GM19023 (cell line): ENCODE measurements at regions not wholly inside any gene's neighbourhood (a gene's known extent, or its start where the extent isn't known, plus 50 kb on each side); places are given as distances from the start of the nearest gene placed in this dataset.

Experiments used
- ATAC-seq: cut with Tn5 transposase; IDR thresholded peaks from one replicate; pipeline ENCODE4 v1.9.1; 2021; ENCODE audit warnings: mild to moderate bottlenecking, moderate library complexity; ENCODE audit not compliant: unreplicated experiment

GRCh38 chr14:29446971-29447370 lies 480.7 kb downstream of the PRKD1 start:
- no peak for ATAC-seq

- ATAC-seq, result no peak
Measured at GRCh38 chr14:29451941-29452340, 475.7 kb downstream of the PRKD1 start.

GRCh38 chr14:29453045-29453444 lies 474.6 kb downstream of the PRKD1 start:
- no peak for ATAC-seq

- ATAC-seq, result no peak
Measured at GRCh38 chr14:29454026-29454693, 473.5 kb downstream of the PRKD1 start.

- ATAC-seq, result no peak
Measured at GRCh38 chr14:29458547-29458946, 469.1 kb downstream of the PRKD1 start.

- no peak for ATAC-seq
Measured at GRCh38 chr14:29459531-29459930, 468.1 kb downstream of the PRKD1 start.

- ATAC-seq, result no peak
Measured at GRCh38 chr14:29459969-29460560, 467.6 kb downstream of the PRKD1 start.

GRCh38 chr14:29461101-29461500 lies 466.5 kb downstream of the PRKD1 start:
- ATAC-seq, result no peak

- no peak for ATAC-seq
Measured at GRCh38 chr14:29461506-29461905, 466.1 kb downstream of the PRKD1 start.

- no peak for ATAC-seq
Measured at GRCh38 chr14:29462321-29462720, 465.3 kb downstream of the PRKD1 start.

- no peak for ATAC-seq
Measured at GRCh38 chr14:29462772-29463171, 464.9 kb downstream of the PRKD1 start.

- ATAC-seq, result no peak
Measured at GRCh38 chr14:29463727-29464395, 463.8 kb downstream of the PRKD1 start.

GRCh38 chr14:29465095-29465494 lies 462.6 kb downstream of the PRKD1 start:
- ATAC-seq, result no peak

- no peak for ATAC-seq
Measured at GRCh38 chr14:29475641-29476040, 452.0 kb downstream of the PRKD1 start.

GRCh38 chr14:29486132-29486531 lies 441.5 kb downstream of the PRKD1 start:
- ATAC-seq, result no peak

GRCh38 chr14:29489911-29490425 lies 437.7 kb downstream of the PRKD1 start:
- ATAC-seq, result no peak

- ATAC-seq, result no peak
Measured at GRCh38 chr14:29493849-29494248, 433.8 kb downstream of the PRKD1 start.

GRCh38 chr14:29494312-29494711 lies 433.3 kb downstream of the PRKD1 start:
- no peak for ATAC-seq

- ATAC-seq, result no peak
Measured at GRCh38 chr14:29503903-29504302, 423.7 kb downstream of the PRKD1 start.

- no peak for ATAC-seq
Measured at GRCh38 chr14:29518335-29518734, 409.3 kb downstream of the PRKD1 start.

- no peak for ATAC-seq
Measured at GRCh38 chr14:29521526-29522137, 406.0 kb downstream of the PRKD1 start.
